ENCODE measurements at regions not wholly inside any gene's neighbourhood (a gene's known extent, or its start where the extent isn't known, plus 50 kb on each side); places are given as distances from the start of the nearest gene placed in this dataset.
A peak's percentile ranks its signal among the peaks of the same experiment; 100 is the strongest.
"Not testable (repeated sequence)": the region's sequence is repeated elsewhere in the genome, so short reads cannot be mapped to it uniquely, and the experiment has no call there.

- no peak for TF ChIP-seq CTCF (IDR thresholded peaks at IDR 0.05)
- ATAC-seq (no peak), DNase-seq (no peak)
- Histone ChIP-seq H3K9me3 (no peaks in the 10 kb centered on the region), H3K36me3 (no peaks in the 10 kb centered on the region), H3K27me3 (no peaks in the 10 kb centered on the region), H3K27ac (no peak overlapping the region), H3K4me3 (no peak overlapping the region), H3K4me1 (no peaks in the 10 kb centered on the region)
- intact Hi-C loops (cut with DNase I) = no loop called here
Measured at GRCh38 chrX:41003506-41004270, 81.6 kb upstream of the USP9X start.

GRCh38 chrX:41005445-41005992, 79.7 kb upstream of the USP9X start:
- H3K4me3 ChIP-seq = no peak overlapping the region
- no peaks in the 10 kb centered on the region for H3K27me3 ChIP-seq
- peaks cover 0 to 9% of the 10 kb centered on the region in 2 donors for H3K4me1 ChIP-seq
- peak overlapping the region in 1 of 2 donors; percentile 5 for H3K27ac ChIP-seq
- H3K9me3 ChIP-seq = no peaks in the 10 kb centered on the region
- H3K36me3 ChIP-seq = no peaks in the 10 kb centered on the region
- TF ChIP-seq CTCF (IDR thresholded peaks at IDR 0.05) = no peak
- intact Hi-C loops (cut with DNase I) = no loop called here
- DNase-seq = no peak
- no peak for ATAC-seq

GRCh38 chrX:41009850-41010846, 75.1 kb upstream of the USP9X start:
- Histone ChIP-seq H3K27me3 (no peaks in the 10 kb centered on the region), H3K27ac (peak overlapping the region; percentile 83 to 97), H3K4me1 (peaks cover 0 to 19% of the 10 kb centered on the region in 2 donors), H3K4me3 (peak overlapping the region in 1 of 2 donors; percentile 20), H3K9me3 (no peaks in the 10 kb centered on the region), H3K36me3 (no peaks in the 10 kb centered on the region)
- DNase-seq (peak; percentile 77 to 95 (median 84)), ATAC-seq (peak; percentile 87)
- no peak for TF ChIP-seq CTCF (IDR thresholded peaks at IDR 0.05)
- intact Hi-C loops (cut with DNase I) = no loop called here

GRCh38 chrX:41014776-41015360, 70.4 kb upstream of the USP9X start:
- ATAC-seq = no peak
- no peak for DNase-seq
- H3K36me3 ChIP-seq = no peaks in the 10 kb centered on the region
- no peak overlapping the region for H3K4me3 ChIP-seq
- TF ChIP-seq CTCF (IDR thresholded peaks at IDR 0.05) = no peak
- intact Hi-C loops (cut with DNase I) = no loop called here
- no peaks in the 10 kb centered on the region for H3K9me3 ChIP-seq
- H3K27ac ChIP-seq = no peak overlapping the region
- peaks cover 0 to 12% of the 10 kb centered on the region in 2 donors for H3K4me1 ChIP-seq
- H3K27me3 ChIP-seq = peaks cover 0 to 6% of the 10 kb centered on the region in 2 donors

GRCh38 chrX:41017785-41018184, 67.5 kb upstream of the USP9X start:
- H3K36me3 ChIP-seq; H3K27ac ChIP-seq; H3K9me3 ChIP-seq; H3K4me1 ChIP-seq; DNase-seq; ATAC-seq; H3K4me3 ChIP-seq; intact Hi-C loops (cut with DNase I); H3K27me3 ChIP-seq: not testable (repeated sequence)

- DNase-seq; ATAC-seq; H3K4me1 ChIP-seq; intact Hi-C loops (cut with DNase I); H3K27ac ChIP-seq; H3K4me3 ChIP-seq; H3K9me3 ChIP-seq; H3K36me3 ChIP-seq; H3K27me3 ChIP-seq: not testable (repeated sequence)
Measured at GRCh38 chrX:41018391-41019040, 66.7 kb upstream of the USP9X start.

All from left lung (tissue), 4 donors.